HepG2 (cell line): ENCODE measurements at regions not wholly inside any gene's neighbourhood (a gene's known extent, or its start where the extent isn't known, plus 50 kb on each side); places are given as distances from the start of the nearest gene placed in this dataset.

Experiments used
- ATAC-seq: fragments of 200-7000 bp; cut with Tn5 transposase; 3 replicates; pipeline ENCODE4 v1.9.1; 2020; ENCODE audit warnings: mild to moderate bottlenecking, moderate library complexity
- BruUV-seq: library from RNA; stranded (reverse); fragments of 400-500 nt; replicated peaks from 2 replicates; lab custom pipeline; 2021; lab: Mats Ljungman, UMichigan
- CTCF ChIA-PET: fragments of 300-600 bp; formaldehyde crosslinking; extraction: SDS; loops from one replicate; lab custom pipeline; 2021; ENCODE audit warnings: low total read pairs, inconsistent platforms, low intra/inter-chr PET ratio; lab: Yijun Ruan, JAX
- POLR2A ChIA-PET: fragments of 350-600 bp; sonication (Branson Sonifier 250); formaldehyde crosslinking; loops from one replicate; lab custom pipeline; 2020; ENCODE audit warnings: antibody characterized with exemption, inconsistent platforms; lab: Yijun Ruan, JAX
- DNase-seq: peaks from one replicate; pipeline ENCODE4 v3.0.0-alpha.2; 2015; ENCODE audit warnings: low spot score
- FAIRE-seq: peaks from 3 replicates; lab custom pipeline; 2011; peaks lifted over from hg19 to GRCh38; lab: Jason Lieb, UNC
- H2AFZ ChIP-seq: one replicate; pipeline ENCODE4 v1.6.1; 2011; ENCODE audit warnings: low read length, inconsistent platforms
- H3K27ac ChIP-seq: fragments of 300-600 bp; 3 replicates; pipeline ENCODE4 v1.8.0; 2011; ENCODE audit warnings: mixed run types, mild to moderate bottlenecking, mixed read lengths, low read length, inconsistent platforms; ENCODE audit not compliant: insufficient read depth; ENCODE audit errors: extremely low read length
- H3K27me3 ChIP-seq, 2 experiments: fragments of 200-600 bp in 1 of 2; 2 replicates in 1 of 2; 3 replicates in 1 of 2; pipeline versions ENCODE4 v1.6.0 to v1.8.0; 2011; ENCODE audit warnings: low read length in 2 of 2, mild to moderate bottlenecking in 2 of 2, moderate library complexity in 2 of 2, inconsistent platforms in 1 of 2; ENCODE audit not compliant: insufficient read depth in 2 of 2, control insufficient read depth in 1 of 2
- H3K36me3 ChIP-seq, 2 experiments: fragments of 200-600 bp in 1 of 2; replicated peaks in 1 of 2; 2 replicates in 1 of 2; 3 replicates in 1 of 2; pipeline versions ENCODE4 v1.5.1 to v1.8.0; 2011; ENCODE audit warnings: low read length in 2 of 2, inconsistent platforms in 1 of 2; ENCODE audit not compliant: insufficient read depth in 2 of 2, control insufficient read depth in 1 of 2
- H3K4me1 ChIP-seq: 2 replicates; pipeline ENCODE4 v1.5.1; 2012; ENCODE audit warnings: low read length, inconsistent platforms; ENCODE audit not compliant: insufficient read depth
- H3K4me2 ChIP-seq: 2 replicates; pipeline ENCODE4 v1.6.0; 2011; ENCODE audit warnings: low read depth, low read length, inconsistent platforms
- H3K4me3 ChIP-seq, 3 experiments: fragments of 200-600 bp in 1 of 3; sonication (generic), shearing (Covaris generic) in 1 of 3; replicated peaks in 1 of 3; 2 replicates each; pipeline ENCODE4 v1.5.1; 2011 to 2016; ENCODE audit warnings: low read length in 3 of 3, inconsistent platforms in 2 of 3, low read depth in 2 of 3, mild to moderate bottlenecking in 2 of 3, control low read depth in 1 of 3, mixed read lengths in 1 of 3; ENCODE audit not compliant: insufficient read depth in 1 of 3
- H3K79me2 ChIP-seq: one replicate; pipeline ENCODE4 v1.6.1; 2011; ENCODE audit warnings: low read length, inconsistent platforms; ENCODE audit not compliant: insufficient read depth
- H3K9ac ChIP-seq: 2 replicates; pipeline ENCODE4 v1.6.0; 2011; ENCODE audit warnings: mild to moderate bottlenecking, low read depth, low read length, inconsistent platforms; ENCODE audit not compliant: insufficient read depth
- H3K9me3 ChIP-seq: 2 replicates; pipeline ENCODE4 v1.5.1; 2012; ENCODE audit warnings: mild to moderate bottlenecking, low read length
- H4K20me1 ChIP-seq: 2 replicates; pipeline ENCODE4 v1.6.0; 2011; ENCODE audit warnings: inconsistent platforms, mild to moderate bottlenecking, low read length, moderate library complexity; ENCODE audit not compliant: insufficient read depth
- BHLHE40 ChIP-seq: IDR thresholded peaks from 2 replicates; pipeline ENCODE4 v1.6.1; 2011; ENCODE audit warnings: low read length, improper control_type of control experiment
- EED ChIP-seq: sonication (generic); formaldehyde crosslinking; IDR thresholded peaks from 2 replicates; pipeline ENCODE4 v1.5.0; 2020; ENCODE audit warnings: mild to moderate bottlenecking, missing genetic modification reagents
- NAIF1 ChIP-seq: sonication (generic); formaldehyde crosslinking; IDR thresholded peaks from 2 replicates; pipeline ENCODE4 v1.5.0; 2020; ENCODE audit warnings: mild to moderate bottlenecking, missing genetic modification reagents, borderline replicate concordance
- PBX2 ChIP-seq: IDR thresholded peaks from 2 replicates; pipeline ENCODE4 v1.6.1; 2016; ENCODE audit warnings: control low read depth
- ZNF12 ChIP-seq: sonication (generic); formaldehyde crosslinking; IDR thresholded peaks from 2 replicates; pipeline ENCODE4 v1.5.0; 2020; ENCODE audit warnings: missing genetic modification reagents
- ZNF143 ChIP-seq: sonication (generic); formaldehyde crosslinking; IDR thresholded peaks from 2 replicates; pipeline ENCODE4 v1.4.0; 2020; ENCODE audit warnings: missing genetic modification reagents
- ZNF563 ChIP-seq: sonication (generic); formaldehyde crosslinking; IDR thresholded peaks from 2 replicates; pipeline ENCODE4 v1.8.0; 2022; ENCODE audit warnings: mild to moderate bottlenecking, moderate library complexity, missing genetic modification reagents
- WGBS: methylation state at CpG from one replicate; pipeline ENCODE4 v1.1.6; 2017; ENCODE audit warnings: low lambda C conversion rate; 5-methylcytosine and 5-hydroxymethylcytosine counted together
- in situ Hi-C: cut with HindIII; loops from 2 replicates; pipeline ENCODE4 v1.10.0; 2017; ENCODE audit warnings: low pct_unique_long_range_greater_than_20kb; ENCODE audit not compliant: extremely low pct_ligation_motif_present
- intact Hi-C: fragments of 100-400 bp; cut with micrococcal nuclease; formaldehyde crosslinking; loops from one replicate; pipeline ENCODE4 v1.10.0; 2022; ENCODE audit not compliant: unreplicated experiment
- TF ChIP-seq, protein P1 (sequence below): sonication (generic); formaldehyde crosslinking; conservative IDR thresholded peaks from 2 replicates; pipeline ENCODE4 v1.8.0; 2022; ENCODE audit warnings: mild to moderate bottlenecking, moderate library complexity, missing genetic modification reagents

- Histone ChIP-seq H3K27me3 (no peaks in the 10 kb centered on the region), H3K9me3 (no peaks in the 10 kb centered on the region), H2AFZ (no peak overlapping the region), H3K4me2 (no peak overlapping the region), H3K79me2 (no peaks in the 10 kb centered on the region), H3K4me1 (no peaks in the 10 kb centered on the region), H3K9ac (no peak overlapping the region), H3K36me3 (no peaks in the 10 kb centered on the region), H3K4me3 (no peak overlapping the region)
- FAIRE-seq (no peak), ATAC-seq (no peak), DNase-seq (no peak)
- in situ Hi-C loops (no loop called here), intact Hi-C loops (no loop called here)
- CTCF ChIA-PET, result no interaction called here
- TF ChIP-seq ZNF12 (CRISPR knock-in tag) (no peak), BHLHE40 (no peak), ZNF143 (CRISPR knock-in tag) (no peak), EED (CRISPR knock-in tag) (no peak), PBX2 (CRISPR knock-in tag) (no peak)
- TF ChIP-seq, protein P1, sequence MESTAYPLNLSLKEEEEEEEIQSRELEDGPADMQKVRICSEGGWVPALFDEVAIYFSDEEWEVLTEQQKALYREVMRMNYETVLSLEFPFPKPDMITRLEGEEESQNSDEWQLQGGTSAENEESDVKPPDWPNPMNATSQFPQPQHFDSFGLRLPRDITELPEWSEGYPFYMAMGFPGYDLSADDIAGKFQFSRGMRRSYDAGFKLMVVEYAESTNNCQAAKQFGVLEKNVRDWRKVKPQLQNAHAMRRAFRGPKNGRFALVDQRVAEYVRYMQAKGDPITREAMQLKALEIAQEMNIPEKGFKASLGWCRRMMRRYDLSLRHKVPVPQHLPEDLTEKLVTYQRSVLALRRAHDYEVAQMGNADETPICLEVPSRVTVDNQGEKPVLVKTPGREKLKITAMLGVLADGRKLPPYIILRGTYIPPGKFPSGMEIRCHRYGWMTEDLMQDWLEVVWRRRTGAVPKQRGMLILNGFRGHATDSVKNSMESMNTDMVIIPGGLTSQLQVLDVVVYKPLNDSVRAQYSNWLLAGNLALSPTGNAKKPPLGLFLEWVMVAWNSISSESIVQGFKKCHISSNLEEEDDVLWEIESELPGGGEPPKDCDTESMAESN, result no peak
- TF ChIP-seq, all 625 proteins: peak for 0
- Histone ChIP-seq H4K20me1 (no peaks in the 10 kb centered on the region), H3K27ac (no peak overlapping the region)
- BruUV-seq, result no TSS peak
- POLR2A ChIA-PET, result no interaction called here
These were observed 556.2 kb upstream of the SUCLG2 start for GRCh38 chr3:68210635-68211034.

- Histone ChIP-seq H3K27me3 (no peaks in the 10 kb centered on the region), H3K9ac (no peak overlapping the region), H3K9me3 (no peaks in the 10 kb centered on the region), H3K27ac (no peak overlapping the region), H3K36me3 (no peaks in the 10 kb centered on the region), H2AFZ (no peak overlapping the region), H3K79me2 (no peaks in the 10 kb centered on the region), H3K4me3 (no peak overlapping the region), H3K4me2 (no peak overlapping the region), H4K20me1 (no peaks in the 10 kb centered on the region), H3K4me1 (no peaks in the 10 kb centered on the region)
- no peak for TF ChIP-seq NAIF1 (CRISPR knock-in tag)
- TF ChIP-seq ZNF563 (CRISPR knock-in tag), result no peak
- intact Hi-C loops (no loop called here), in situ Hi-C loops (no loop called here)
- BruUV-seq, result no TSS peak
- ChIA-PET CTCF (no interaction called here), POLR2A (no interaction called here)
- ATAC-seq (no peak), DNase-seq (no peak), FAIRE-seq (no peak)
- WGBS, result 4% methylated on average over 2 of the region's 2 CpGs
These were observed 552.9 kb upstream of the SUCLG2 start for GRCh38 chr3:68207327-68207726.
